GM12864 (cell line): ENCODE measurements at regions not wholly inside any gene's neighbourhood (a gene's known extent, or its start where the extent isn't known, plus 50 kb on each side); places are given as distances from the start of the nearest gene placed in this dataset.

Experiments
- DNase-seq: peaks from one replicate; pipeline ENCODE4 v3.0.0-alpha.2; 2011; ENCODE audit warnings: low read depth
- H3K4me3 ChIP-seq: 2 replicates; pipeline ENCODE4 v1.5.1; 2011; ENCODE audit warnings: mild to moderate bottlenecking, low read depth, low read length, control low read depth
- CTCF ChIP-seq: IDR thresholded peaks from 2 replicates; pipeline ENCODE4 v1.5.1; 2011; ENCODE audit warnings: low read depth, mild to moderate bottlenecking, moderate library complexity, low read length, control low read depth, inconsistent platforms; ENCODE audit errors: missing control alignments

- DNase-seq = no peak
These were observed 62.2 kb downstream of the HES1 start for GRCh38 chr3:194197981-194198695.

GRCh38 chr3:194198938-194199337 lies 63.0 kb downstream of the HES1 start:
- no peak for TF ChIP-seq CTCF
- H3K4me3 ChIP-seq = no peak overlapping the region
- DNase-seq = peak; percentile 8

More at GRCh38 chr3:194197981-194198695, 62.2 kb downstream of the HES1 start:
- no peak overlapping the region for H3K4me3 ChIP-seq
- no peak for TF ChIP-seq CTCF

- DNase-seq = no peak
- no peak overlapping the region for H3K4me3 ChIP-seq
- TF ChIP-seq CTCF = no peak
These were observed 64.6 kb downstream of the HES1 start for GRCh38 chr3:194200422-194201081.

GRCh38 chr3:194201953-194202666 lies 66.2 kb downstream of the HES1 start:
- no peak for TF ChIP-seq CTCF
- no peak overlapping the region for H3K4me3 ChIP-seq
- DNase-seq = no peak

GRCh38 chr3:194203482-194204041 lies 67.6 kb downstream of the HES1 start:
- no peak for TF ChIP-seq CTCF
- DNase-seq = no peak
- H3K4me3 ChIP-seq = peak overlapping the region; percentile 32

GRCh38 chr3:194204042-194204987 lies 68.4 kb downstream of the HES1 start:
- peak overlapping the region; percentile 32 for H3K4me3 ChIP-seq
- no peak for DNase-seq
- no peak for TF ChIP-seq CTCF
